Stimulated activated CD8-positive, alpha-beta memory T cell treated with anti-CD3 and anti-CD28 coated beads, Interleukin-15, amount 100 ng/mL, for 48 hours (primary cell): ENCODE measurements at regions not wholly inside any gene's neighbourhood (a gene's known extent, or its start where the extent isn't known, plus 50 kb on each side); places are given as distances from the start of the nearest gene placed in this dataset.

ENCODE experiments used
- DNase-seq, 2 donors: peaks; one replicate each; pipeline ENCODE4 v3.0.0-alpha.2; 2020; ENCODE audit warnings: low read depth in 2 of 2

DNA sequence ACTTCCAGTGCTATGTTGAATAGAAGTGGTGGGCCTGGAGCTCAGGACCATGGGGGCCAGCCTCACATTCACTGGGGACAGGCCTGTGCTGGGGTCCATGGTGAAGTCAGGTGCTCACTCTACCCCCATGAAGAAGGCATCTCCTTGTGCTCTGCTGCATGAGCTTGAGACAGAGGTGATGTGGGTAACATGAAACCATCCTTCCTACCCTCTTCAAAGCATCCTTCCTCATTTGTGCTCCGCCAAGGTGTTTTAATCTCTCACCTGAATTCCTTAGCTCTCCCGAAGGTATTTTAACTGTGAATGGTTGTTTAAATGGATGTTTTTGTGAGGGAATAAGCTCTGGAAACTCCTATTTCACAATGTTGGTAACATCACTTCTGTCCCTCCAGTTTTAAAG lies 209.6 kb upstream of the PCSK2 start:
- DNase-seq, result no peak

DNA sequence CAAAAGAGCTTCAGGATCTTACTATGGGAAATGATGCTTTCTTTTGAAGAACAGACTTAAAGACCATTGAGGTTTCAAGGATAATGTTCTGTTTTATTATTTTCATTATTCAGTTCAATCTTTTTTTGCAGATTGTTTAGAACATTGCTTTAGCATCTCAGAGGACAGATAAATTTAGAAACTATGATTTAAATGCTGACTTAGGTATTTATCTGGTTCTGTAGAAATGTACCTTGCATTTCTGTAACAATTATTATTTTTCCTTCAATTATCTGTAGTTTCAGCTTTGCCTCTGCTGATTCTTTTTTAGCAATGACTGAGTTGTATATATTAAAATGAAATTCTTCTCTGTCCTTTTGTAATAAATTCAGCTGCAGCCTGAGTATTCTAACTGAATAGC lies 205.4 kb upstream of the PCSK2 start:
- DNase-seq, result no peak

DNA sequence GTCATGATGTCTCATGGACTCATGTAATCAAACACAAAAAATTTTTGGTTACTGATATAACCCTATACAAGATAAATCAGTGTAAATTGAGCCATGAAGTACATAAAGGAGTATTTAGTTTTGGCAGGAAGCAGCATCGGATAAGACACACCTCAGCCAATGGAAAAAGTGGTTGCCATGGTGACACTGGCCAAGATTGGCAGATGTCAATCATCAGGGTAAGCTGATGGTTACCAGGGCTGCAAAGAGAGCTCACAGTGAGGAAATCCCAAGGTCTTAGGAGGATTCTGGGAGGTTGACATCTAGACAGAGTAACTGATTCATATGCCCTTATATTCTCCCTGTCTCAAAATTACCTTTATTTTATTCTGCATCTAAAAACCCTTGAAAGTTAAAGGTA lies 203.8 kb upstream of the PCSK2 start:
- no peak for DNase-seq

DNA sequence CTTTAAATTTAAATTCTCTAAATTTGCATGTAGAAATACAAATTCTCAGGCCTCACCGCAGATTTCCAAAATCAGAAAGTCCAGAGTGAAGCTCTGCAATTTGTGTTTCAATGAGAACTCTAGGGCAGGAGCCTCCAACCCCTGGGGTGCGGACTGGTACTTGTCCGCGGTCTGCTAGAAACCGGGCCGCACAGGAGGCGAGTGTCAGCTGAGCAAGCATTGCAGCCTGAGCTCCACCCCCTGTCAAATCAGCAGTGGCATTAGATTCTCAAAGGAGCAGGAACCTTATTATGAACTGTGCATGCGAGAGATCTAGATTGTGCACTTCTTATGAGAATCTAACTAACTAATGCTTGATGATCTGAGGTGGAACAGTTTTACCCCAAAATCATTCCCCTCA lies 203.0 kb upstream of the PCSK2 start:
- DNase-seq, result no peak

DNA sequence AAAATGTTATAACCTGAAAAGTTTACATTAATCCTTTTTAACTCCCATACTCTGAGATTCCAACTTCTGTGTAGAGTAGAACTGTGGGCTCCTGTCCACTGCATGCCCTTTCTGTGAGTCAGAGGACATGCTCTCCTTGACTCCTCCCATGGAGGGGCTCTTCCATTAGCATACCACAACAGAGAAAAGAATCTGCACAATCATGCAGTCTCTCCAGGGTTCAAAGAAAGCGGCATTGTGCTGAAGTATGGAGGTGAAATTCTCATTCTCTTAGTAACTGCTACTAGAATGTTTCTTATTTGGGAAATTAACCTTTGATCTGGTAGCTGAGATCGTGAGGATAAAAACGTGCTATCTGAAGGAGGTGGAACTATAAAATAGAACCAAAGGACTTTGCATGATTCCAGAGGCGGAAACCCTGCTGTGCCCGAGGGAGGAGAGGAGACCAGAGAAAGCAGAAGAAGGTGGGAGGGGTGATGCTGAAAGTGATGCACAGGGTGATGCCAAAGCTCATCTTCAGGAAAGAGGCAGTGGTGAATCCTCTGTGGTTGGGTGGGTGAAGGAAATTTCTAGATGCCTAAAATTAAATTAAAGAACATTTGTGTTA lies 202.2 kb upstream of the PCSK2 start:
- DNase-seq, result no peak

DNA sequence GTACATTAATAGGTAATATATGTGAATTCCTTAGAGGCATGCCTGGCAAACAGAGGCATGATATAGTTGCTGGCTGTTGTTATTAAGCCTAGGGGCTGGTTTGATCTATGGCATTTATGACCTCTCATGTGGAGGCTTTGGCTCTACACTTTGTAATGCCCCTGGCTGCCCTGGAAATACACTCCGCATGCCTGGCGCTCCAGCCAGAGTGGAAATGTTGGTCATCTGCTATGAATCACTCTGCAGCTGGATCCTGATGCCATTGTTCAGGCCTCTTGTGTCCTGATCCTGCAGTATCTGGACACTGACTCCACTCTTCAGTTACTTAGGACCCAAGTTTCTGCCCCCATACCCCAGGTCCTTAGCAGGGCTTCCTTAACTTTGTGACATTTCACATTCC lies 200.5 kb upstream of the PCSK2 start:
- DNase-seq, result no peak

DNA sequence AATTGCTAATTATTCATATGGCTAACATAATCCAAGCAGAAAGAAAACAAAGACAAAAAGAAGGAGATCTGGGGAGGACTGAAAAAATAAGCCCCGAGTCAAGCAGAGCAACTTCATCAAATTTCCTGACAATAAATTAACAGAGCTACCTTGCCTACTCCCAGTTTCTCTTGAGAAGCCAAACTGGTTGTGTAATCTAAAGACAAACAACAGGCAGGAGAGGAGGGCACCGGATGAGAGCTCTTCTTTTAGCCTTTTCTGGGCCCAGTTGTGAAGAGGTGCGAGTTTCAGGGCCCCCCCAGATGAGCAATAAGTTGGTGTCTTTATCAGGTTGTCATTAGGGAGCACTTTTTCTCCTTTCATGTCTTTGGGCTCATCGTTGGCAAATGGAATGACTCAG lies 197.1 kb upstream of the PCSK2 start:
- DNase-seq, result no peak

DNA sequence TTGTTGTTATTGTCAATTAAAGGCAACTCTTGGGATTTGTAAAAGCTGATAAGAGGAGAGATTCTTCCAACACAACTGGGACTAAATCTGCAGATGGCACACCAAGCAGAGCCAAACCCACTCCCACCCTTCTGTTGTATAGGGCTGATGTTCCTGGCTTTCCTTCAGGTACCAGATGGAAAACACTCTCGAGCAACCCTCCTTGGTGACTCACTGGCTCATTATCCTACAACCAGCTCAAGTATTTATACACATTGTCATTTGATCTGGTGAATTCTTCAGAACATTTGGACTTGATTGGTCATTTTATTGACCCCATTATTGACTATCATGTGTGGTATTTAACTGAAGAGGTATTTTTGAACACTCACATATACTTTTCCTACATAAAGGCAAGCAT lies 190.3 kb upstream of the PCSK2 start:
- DNase-seq, result no peak

DNA sequence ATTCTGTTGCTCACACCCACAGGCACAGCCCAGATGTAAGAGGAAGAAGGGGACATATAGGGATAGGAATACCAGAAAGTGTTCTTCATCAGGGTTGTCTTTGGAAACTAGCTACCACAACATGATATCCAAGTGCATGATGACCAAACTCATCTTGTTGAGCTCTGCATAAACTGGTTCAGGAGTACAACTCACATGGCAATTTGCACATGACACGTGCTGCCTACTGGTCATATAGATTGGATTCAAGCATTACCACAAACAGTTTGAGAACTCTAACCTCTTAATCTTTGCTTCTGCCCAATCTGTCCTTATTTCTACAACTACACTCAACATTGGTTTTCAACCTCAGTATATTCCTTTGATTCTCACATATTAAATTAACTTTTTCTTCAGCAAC lies 184.7 kb upstream of the PCSK2 start:
- DNase-seq, result no peak

DNA sequence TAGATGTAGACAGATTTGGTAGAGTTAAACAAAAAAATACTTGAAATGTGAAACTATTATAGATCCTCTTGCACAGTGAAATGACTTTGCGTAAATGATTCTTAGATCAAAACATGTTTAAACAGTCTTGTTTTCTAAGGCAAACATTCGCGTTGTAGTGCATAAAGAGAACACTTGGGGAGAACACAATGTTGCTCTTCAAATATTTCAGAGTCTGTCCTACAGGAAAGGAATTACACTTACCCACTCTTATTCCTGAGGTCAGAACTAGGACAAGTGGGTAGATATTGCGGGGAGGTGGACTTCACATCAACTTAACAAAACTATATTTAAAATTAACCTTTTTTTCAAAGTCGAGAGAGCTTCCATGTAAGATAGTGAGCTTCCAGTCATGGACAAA lies 183.5 kb upstream of the PCSK2 start:
- DNase-seq, result no peak

DNA sequence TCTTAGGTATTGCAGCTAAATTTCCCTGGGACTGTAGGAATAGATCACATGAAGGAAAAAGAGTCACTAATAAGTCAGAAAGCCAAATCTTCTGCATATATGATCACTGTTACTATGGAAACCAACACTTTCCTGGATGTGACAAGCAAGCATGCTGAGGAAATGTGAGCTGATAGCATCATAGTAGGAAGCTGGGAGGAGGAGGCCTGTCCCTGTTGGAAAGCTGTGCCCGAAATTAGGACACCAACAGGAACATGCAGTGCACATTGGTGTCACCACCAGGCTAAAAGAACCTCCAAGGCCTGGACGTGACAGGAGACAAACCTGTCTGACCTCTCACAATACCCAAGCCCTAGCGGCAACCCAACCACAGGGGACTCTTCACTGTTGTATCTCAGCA lies 181.9 kb upstream of the PCSK2 start:
- DNase-seq, result no peak

DNA sequence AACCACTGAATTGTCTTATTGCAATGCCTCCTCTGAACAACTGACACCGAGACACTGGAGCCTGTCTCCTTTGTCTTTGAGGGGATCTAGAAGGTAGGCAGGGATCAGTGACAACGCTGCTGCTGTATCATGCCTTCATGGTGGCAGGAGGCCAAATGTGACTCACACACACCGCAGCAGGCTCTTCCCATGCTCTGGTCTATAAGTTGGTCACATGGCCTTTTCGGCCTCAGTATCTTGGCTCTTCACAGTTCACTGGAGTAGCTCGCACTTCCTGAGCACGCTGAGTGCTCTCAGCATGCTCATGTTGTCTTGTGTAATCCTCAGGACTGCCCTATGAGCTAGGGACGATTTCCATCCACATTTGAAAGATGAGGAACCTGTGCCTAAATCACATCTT lies 167.4 kb upstream of the PCSK2 start:
- no peak for DNase-seq

DNA sequence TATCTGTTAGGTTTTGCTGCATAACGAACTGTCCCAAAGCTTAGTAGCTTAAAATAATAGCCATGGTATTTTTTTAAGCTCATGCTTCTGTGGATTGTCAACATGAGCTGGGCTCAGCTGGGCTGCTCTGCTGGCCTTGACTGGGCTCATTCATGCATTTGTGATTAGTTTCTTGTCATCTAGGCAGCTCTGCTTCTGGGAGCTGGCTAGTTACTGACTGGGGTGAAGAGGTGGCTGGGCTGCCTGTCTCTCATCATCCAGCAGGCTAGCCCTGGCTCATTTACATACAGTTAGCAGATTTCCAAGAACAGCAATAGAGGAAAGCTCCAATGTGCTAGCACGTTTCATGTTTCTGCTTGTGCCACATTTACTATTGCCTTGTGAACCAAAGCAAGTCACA lies 165.1 kb upstream of the PCSK2 start:
- DNase-seq, result no peak

DNA sequence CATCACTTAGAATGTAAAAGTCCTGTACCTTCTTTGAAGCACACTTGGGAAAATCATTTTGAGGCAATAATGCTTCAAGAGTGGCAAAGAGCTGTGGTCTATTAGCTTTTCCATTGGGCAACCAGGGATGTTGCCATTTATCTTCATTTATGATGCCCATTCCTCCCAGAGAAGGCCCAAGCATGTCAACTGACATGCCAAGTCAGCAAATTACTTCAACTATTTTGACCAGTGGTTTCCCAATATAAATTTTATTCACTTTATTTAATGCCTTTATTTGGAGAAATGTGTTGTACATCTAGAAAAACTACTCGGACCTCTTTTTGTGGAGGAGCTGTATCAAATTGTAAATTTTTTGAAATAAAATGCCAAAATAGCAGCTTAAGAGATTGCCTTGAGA lies 164.1 kb upstream of the PCSK2 start:
- DNase-seq, result no peak

DNA sequence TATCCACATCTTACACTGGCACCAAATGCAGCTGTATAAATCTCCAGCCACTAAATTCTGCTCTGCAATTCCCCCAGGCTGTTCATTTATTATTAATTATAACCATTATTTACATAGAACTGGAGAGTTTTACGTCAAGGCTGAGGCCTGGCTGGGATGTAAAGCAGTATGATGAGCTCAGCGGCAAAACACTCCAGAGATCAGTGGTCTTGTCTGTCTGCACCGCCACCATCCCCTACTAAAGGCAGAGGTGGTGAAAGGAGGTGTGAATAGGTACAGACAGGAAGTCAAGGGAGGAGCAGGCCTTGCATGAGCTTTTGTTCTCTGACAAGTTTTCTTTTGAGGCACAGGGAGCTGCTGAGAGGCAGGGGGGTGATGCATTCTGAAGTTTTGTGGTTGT lies 159.9 kb upstream of the PCSK2 start:
- no peak for DNase-seq

DNA sequence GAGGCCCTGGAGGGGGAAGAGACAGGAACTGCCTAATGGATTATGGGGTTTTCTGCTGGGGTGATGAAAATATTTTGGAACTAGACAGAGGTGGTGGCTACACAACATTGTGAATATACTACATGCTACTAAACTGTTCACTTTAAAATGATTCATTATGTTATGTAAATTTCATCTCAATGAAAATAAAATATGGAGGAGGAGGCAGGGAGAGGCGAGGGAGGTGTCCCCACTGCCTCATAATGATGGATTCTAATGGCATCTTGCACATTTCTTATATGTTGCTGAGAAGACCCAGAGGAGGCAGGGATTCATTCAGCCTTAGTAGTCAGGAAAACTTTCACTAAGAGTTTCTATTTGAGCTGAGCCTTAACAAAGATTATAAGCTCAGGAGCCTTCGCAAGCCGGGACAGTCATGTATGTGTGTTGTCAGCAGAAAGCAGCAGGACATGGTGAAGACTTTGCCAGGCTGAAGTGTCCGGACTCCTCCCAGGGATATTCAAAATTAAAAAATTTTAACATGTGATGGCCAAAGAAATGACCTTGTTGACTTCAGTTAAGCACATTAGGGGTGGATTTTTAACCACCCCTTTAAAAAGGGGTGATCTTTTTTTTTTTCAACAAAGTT lies 158.6 kb upstream of the PCSK2 start:
- no peak for DNase-seq

DNA sequence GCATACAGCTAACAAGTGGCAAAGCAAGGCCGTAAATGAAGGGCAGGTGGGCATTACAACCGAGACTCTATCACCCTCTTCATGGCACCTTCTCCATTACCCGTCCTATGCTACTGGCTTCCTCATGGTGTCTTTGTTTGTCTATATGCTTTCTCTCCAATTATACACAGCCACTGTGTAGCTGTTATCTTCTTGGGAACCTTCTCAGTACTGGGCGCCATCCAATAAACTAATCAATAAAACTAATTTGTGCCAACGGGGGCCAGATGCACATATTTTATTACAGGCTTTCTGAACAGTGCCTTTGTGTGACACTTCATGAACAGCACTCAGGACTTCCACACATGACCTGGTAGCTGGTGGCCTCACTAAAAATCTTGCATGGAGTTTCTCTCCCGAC lies 149.8 kb upstream of the PCSK2 start:
- no peak for DNase-seq

DNA sequence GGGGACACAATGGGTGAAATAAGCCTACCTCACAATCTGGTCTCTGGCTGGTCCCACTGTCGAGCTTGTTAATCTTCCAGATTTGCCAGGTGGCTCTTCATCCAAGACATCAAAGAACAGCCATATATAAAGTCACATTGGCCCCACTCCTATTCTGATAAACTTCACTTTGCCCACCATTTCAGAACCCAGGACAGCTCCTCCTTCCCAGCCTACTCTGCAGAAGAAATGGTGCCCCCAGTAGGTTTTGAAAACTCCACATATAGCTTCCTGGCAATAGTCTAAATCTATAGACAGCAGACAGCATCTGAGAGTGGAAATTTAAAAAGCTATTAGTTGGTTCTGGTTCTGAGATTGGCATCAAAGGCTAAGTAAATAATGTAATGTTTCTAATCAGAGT lies 143.1 kb upstream of the PCSK2 start:
- DNase-seq, result no peak

DNA sequence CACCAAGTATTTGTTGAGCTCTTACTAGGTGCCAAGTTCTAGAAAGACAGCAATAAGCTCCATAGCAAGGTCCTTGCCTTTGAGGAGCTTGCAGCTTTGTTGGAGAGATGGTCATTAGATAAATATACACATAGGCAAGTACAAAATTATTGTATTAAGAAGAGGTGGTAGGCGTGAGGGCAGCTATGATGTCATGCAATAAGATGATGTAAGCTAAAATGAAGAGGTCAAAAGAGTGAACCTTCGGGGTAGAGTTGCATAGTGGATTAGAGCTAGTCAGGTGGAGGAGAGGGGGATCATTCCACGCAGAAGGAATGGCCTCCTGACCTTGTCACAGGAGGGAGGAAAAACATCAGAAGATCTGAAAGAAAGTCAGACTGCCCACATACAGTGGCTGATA lies 141.9 kb upstream of the PCSK2 start:
- DNase-seq, result no peak

DNA sequence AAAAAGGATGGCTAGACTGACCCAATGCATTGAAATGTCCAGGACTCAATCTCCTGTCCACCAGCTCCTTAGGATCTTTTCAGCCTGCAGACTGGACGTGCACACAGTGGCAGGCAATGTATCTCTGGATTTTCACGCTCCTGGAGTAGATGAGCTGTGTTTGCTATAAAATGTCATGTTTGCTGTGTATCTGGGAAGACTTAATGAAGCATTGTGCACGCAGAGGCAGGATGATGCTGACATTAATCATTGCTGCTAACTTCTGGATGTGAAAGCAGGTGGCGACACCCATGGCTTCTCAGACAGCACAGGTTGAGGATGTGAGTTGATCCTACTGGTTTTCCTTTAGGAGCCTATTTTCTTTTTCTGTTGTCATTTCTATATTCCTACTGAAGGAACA lies 133.1 kb upstream of the PCSK2 start:
- no peak for DNase-seq

DNA sequence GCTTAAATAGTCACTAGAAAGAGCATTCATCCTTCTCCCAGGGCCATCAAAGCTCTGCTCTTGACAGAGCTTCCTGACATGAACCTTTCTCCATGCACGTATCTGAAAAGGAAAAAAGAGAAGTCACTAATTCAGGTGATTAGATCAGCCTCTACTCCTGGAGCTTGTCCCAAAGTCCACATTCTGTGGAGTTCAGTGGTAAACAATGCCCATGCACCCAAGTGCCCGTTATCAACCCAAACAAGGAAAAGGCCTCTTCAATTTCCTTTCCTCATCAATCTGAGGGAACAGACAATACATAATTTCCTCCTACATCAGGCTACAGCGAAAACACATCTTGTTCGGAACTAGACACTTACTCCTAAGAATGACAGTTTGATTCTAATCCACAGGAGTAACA lies 129.2 kb upstream of the PCSK2 start:
- DNase-seq, result no peak

DNA sequence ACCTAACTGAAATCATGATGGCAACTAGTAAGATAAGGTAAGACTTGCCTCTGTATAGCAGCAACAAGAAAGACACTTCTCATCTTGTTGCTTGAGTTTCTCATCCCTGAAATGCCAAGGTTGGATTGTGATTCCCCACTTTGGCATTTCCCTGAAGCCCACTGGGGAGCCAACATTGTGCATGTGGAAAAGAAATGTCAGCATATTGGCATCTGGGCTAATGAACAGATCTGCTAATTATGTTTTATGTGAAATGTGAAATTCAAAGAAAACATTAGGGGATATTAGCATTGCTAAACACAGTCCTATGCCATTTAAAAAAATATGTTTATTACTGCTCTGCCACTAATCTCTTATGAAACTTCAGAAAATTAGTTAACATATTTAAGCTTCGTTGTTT lies 126.3 kb upstream of the PCSK2 start:
- DNase-seq, result no peak

DNA sequence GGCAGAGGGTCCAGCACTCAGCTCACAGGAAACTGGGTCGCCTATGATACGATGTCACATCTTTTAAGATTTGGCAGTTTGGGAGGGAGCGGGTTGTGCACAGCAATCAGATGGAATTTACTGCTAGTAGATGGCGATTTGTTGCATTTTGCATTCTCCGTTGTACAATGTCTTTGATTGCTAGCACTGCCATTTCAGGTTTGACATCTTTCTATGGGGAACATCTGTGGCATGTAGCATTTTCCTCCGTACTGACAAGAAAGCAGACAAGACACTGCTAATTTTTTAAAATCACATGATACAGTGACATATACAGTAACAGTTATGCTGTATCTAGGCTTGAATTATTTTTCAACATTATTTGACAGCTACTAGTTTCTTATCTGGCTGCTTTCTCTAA lies 119.7 kb upstream of the PCSK2 start:
- no peak for DNase-seq

DNA sequence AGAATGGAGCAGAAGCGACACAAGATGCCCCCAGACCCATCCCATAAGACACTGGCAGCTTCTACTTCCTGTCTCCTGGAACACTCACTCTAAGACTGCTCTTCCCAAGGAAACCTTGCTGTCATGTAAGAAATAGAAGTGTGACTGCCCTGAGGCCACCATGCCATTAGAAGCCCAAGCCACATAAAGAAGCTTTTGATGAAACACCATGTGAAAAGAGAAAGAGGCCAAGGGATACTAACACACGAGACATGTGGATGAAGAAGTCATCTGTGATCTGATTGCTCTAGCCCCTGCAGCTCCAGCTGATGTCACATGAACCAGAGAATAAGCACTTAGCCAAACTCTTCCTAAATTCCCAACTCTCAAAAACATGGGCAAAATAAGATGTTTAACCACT lies 117.9 kb upstream of the PCSK2 start:
- DNase-seq, result no peak
